CMK (cell line): ENCODE measurements at regions not wholly inside any gene's neighbourhood (a gene's known extent, or its start where the extent isn't known, plus 50 kb on each side); places are given as distances from the start of the nearest gene placed in this dataset.

Source experiments
- DNase-seq: peaks from one replicate; pipeline ENCODE4 v3.0.0-alpha.2; 2010; ENCODE audit warnings: low read depth

- DNase-seq, result no peak
These were observed 763.8 kb upstream of the CDH7 start for GRCh38 chr18:64986906-64987495.

GRCh38 chr18:64983497-64984238 is 767.1 kb upstream of the CDH7 start:
- DNase-seq, result no peak

DNA sequence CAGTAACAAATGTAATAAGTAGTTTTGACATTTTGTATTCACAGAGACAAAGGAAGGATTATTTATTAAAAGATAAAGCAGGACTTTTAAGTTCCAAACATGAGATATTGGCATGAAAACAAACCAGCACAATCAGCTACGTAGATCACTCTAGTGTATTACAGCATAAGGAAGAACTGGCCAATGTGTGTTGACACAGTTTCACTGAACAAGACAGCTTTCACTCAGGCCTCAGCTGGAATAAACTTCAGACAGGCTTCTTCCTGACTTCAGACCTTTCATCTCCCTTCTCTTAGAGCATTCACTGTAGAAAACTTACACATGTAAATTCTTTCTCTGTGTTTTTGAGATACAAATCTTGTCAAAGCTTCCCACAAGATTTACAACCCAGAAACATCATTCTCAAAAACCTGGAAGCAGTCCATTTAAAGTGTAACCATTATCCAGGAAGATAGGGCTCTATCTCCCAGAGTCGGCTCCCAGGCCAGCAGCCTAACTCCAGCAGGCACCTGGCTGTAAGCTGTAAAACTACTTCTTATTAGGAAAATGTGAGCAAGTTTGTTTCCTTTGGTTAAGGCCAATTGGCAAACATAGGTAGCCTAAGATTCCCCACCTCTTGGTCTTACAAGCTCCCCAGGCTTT is 768.3 kb upstream of the CDH7 start:
- no peak for DNase-seq

GRCh38 chr18:64981915-64982314 is 768.9 kb upstream of the CDH7 start:
- DNase-seq, result no peak

GRCh38 chr18:64979791-64980190 is 771.0 kb upstream of the CDH7 start:
- no peak for DNase-seq

GRCh38 chr18:64974391-64975125 is 776.3 kb upstream of the CDH7 start:
- DNase-seq, result no peak

DNA sequence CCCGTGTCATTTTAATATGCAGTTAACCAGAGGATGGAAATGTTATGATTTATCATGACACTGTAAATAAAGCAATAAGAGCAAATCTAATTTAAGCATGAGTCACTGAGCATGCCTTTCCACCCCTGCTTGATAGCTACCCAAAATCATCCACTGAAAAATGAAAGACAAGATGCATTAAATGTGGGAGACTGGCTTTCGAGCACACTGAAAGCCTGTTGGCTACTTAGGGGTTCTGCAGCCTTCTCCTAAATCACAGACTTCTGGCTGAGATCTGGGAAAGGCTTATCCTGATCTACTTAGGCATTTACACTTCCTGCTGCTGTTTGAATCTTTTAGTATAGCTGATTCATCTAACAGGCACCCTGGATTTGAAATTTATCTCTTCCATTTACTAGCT is 778.3 kb upstream of the CDH7 start:
- no peak for DNase-seq

- DNase-seq, result no peak
These were observed 784.1 kb upstream of the CDH7 start for GRCh38 chr18:64966667-64967066.

GRCh38 chr18:64956465-64956864 is 794.3 kb upstream of the CDH7 start:
- no peak for DNase-seq

GRCh38 chr18:64949885-64950284 is 800.9 kb upstream of the CDH7 start:
- no peak for DNase-seq

DNA sequence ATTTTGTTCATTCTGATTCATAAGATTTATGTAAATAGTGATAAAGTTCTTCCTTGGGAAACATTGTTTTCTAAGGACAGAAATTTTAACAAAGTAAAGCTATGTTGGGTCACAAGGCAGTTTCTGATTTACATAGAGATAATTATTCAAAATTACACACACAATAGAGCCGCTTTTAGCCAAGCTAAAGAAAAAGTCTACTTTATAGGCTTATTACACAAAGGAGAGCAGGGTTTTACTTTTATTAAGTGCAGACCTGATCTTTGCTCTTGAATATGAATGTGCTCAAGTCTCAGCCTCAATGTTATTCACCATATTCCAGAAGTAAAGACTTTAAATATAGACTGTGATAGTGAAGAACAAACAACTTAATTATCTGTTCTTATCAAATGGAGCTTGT is 787.8 kb upstream of the LINC00305 start:
- DNase-seq, result no peak

GRCh38 chr18:64929036-64929435 is 780.1 kb upstream of the LINC00305 start:
- no peak for DNase-seq

DNA sequence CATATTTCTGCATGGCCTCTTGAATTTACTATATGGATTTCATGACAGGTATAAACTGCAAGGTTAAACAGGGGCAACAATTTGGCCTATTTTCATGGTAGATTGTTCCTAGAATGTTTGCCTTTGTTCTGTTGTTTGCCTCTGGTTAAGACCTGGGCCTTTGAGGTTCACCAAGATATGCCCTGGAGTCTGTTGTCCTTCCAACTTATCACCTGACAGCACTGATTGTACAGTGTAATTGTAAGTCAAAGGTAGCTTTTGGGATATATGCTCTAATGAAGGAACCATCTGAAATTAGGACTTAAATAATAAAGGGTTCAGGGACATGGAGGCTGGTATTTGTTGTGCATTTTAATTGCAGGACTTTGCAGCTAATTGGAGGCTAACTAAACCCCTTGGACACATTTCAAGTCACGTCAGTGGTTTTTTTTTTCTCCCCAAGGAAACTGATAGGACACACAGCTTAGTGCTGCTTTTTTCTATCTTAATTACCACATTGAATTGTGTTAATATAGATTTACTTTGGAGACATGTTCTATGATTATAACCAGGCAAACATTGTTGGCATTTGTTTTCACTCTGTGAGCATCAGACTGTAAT is 771.2 kb upstream of the LINC00305 start:
- no peak for DNase-seq

GRCh38 chr18:64918851-64919250 is 770.0 kb upstream of the LINC00305 start:
- DNase-seq, result no peak

- DNase-seq, result no peak
These were observed 744.5 kb upstream of the LINC00305 start for GRCh38 chr18:64893349-64893748.

GRCh38 chr18:64888956-64889355 is 740.1 kb upstream of the LINC00305 start:
- no peak for DNase-seq

GRCh38 chr18:64886995-64887394 is 738.1 kb upstream of the LINC00305 start:
- no peak for DNase-seq

GRCh38 chr18:64882896-64883295 is 734.0 kb upstream of the LINC00305 start:
- DNase-seq, result no peak

- no peak for DNase-seq
These were observed 727.9 kb upstream of the LINC00305 start for GRCh38 chr18:64876833-64877232.

- DNase-seq, result no peak
These were observed 724.0 kb upstream of the LINC00305 start for GRCh38 chr18:64872710-64873458.

DNA sequence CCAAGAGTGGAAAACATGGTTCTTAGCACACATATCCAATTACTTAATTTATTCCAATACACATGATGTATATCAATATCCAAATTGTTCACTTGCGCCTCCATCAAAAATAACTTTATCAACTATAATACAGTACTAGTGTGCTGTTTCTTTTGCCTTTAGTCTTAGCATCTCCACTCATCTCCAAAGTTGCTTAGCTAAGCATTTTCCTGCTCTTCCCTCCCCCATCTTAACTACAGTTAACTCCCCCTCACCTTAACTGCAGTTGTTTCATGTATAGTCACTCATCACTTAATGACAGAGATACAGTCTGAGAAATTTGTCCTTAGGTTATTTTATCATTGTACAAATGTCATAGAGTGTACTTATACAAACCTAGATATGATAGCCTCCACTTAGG is 705.2 kb upstream of the LINC00305 start:
- no peak for DNase-seq

DNA sequence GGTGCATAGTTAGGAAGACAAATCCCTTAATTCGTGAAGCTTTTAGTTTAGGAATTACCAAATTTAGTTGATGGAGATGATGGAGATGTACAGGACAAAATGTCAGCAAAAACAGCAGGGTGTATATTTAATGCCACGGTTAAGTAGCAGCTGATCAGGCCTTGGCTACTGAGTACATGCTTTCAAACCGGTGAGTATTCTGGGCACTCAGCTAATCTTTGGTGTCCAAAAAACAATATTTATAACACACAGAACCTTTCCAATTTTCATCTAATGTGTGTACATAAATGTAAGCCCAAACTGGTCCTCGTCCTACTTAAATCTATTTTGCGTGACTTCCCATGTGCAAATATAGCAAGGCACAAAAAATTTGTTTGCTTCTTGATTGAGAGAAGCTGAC is 703.4 kb upstream of the LINC00305 start:
- DNase-seq, result no peak
